ENCODE measurements at regions not wholly inside any gene's neighbourhood (a gene's known extent, or its start where the extent isn't known, plus 50 kb on each side); places are given as distances from the start of the nearest gene placed in this dataset.

DNA sequence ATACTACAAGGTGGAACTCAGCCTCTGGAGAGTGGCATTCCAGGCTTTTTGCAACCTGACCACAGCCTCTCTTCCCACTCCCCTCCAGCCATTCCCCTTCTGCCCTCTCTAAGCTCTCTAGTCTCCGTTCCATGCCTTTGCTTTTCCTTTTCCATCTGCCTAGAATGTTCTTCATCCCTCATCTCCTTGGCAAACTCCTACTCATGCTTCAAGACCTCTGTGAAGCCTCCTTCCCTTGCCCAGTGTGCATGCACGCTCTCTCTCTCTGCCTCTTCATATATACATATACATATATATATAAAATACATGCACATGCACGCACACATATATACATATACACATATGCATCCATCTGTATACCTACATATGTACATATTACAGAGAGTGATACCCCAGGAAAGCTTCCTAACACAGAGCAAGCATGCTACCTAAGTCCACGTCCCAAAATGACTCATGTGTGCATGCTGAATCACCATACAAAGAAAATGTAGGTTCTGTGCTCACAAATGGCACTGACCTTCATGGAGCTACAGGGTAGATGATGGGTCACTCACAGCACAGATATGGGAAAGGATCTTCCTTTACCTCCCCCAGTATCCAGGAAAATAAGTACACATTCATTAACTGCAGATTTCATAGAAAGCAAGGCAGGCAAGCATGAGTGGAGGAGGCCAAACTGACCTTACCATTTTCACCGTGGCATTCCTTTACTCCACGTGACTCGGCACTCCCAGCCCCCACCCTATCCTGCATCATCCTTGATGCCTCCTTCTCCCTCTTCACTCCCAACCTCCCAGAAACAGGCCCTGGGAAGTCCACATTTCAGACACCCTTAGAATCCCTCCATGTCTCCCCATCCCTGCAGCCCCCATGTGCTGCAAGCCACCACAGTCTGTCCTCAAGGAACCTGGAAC lies 238.4 kb upstream of the ZMIZ1 start:
- no peak for DNase-seq (ENCODE audit: extremely low spot score, unreplicated experiment)
- no peaks in the 10 kb centered on the region for H3K36me3 Mint-ChIP-seq (ENCODE audit: unreplicated experiment)
- peaks cover 4% of the 10 kb centered on the region for H3K9me3 Mint-ChIP-seq (ENCODE audit: unreplicated experiment)
- H3K4me1 Mint-ChIP-seq (ENCODE audit: unreplicated experiment) = peaks cover 15% of the 10 kb centered on the region
- TF ChIP-seq, protein P1, sequence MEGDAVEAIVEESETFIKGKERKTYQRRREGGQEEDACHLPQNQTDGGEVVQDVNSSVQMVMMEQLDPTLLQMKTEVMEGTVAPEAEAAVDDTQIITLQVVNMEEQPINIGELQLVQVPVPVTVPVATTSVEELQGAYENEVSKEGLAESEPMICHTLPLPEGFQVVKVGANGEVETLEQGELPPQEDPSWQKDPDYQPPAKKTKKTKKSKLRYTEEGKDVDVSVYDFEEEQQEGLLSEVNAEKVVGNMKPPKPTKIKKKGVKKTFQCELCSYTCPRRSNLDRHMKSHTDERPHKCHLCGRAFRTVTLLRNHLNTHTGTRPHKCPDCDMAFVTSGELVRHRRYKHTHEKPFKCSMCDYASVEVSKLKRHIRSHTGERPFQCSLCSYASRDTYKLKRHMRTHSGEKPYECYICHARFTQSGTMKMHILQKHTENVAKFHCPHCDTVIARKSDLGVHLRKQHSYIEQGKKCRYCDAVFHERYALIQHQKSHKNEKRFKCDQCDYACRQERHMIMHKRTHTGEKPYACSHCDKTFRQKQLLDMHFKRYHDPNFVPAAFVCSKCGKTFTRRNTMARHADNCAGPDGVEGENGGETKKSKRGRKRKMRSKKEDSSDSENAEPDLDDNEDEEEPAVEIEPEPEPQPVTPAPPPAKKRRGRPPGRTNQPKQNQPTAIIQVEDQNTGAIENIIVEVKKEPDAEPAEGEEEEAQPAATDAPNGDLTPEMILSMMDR (IDR thresholded peaks at IDR 0.05) = no peak
- H3K27me3 Mint-ChIP-seq (ENCODE audit: unreplicated experiment) = peaks cover 9% of the 10 kb centered on the region
- no peak overlapping the region for H3K4me3 Mint-ChIP-seq (ENCODE audit: unreplicated experiment)
- H3K27ac Mint-ChIP-seq (ENCODE audit: unreplicated experiment) = no peak overlapping the region

DNA sequence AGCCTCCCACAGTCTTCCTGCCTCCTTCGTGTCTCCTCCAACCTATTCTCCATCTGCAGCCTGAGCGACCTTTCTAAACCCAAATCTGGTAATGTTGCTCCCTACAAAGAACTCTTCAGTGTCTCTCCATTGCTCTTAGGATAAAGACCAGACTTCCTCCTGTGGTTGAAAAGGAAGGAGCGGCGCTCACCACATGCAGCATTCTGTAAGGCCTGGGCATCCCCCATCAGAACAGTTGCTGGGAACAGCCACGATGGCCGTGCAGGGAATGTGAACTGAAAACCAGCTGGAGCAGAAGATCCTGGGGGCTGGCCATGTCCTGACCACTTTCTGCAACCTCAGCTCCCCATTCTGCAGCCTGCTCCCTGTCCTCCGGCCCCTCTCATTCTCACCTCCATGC lies 237.8 kb upstream of the ZMIZ1 start:
- Mint-ChIP-seq H3K27me3 (ENCODE audit: unreplicated experiment) (peaks cover 13% of the 10 kb centered on the region), H3K4me3 (ENCODE audit: unreplicated experiment) (no peak overlapping the region)

DNA sequence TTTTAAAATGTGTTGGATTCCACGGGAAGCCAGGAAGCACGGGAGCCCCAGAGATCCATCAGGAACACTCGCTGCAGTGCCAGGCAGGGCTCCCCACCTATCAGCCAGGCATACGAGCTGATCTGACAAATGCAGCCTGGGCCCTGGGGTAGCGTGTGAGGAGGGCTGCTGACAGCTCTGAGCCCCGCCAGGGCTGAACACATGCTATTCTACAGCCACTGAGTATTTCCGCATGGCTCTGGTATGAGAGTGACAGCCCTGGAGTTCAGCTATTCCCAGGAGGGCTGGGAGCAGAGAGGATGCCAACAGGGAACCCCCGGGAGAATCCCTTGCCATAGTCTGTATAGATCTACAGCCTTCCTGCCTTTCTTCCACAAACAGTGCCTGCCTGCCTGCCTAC lies 237.3 kb upstream of the ZMIZ1 start:
- H3K9me3 Mint-ChIP-seq (ENCODE audit: unreplicated experiment) = peaks cover 4% of the 10 kb centered on the region
- H3K4me1 Mint-ChIP-seq (ENCODE audit: unreplicated experiment) = peaks cover 15% of the 10 kb centered on the region
- H3K4me3 Mint-ChIP-seq (ENCODE audit: unreplicated experiment) = no peak overlapping the region
- no peak for DNase-seq (ENCODE audit: extremely low spot score, unreplicated experiment)
- no peaks in the 10 kb centered on the region for H3K36me3 Mint-ChIP-seq (ENCODE audit: unreplicated experiment)
- no peak overlapping the region for H3K27ac Mint-ChIP-seq (ENCODE audit: unreplicated experiment)
- H3K27me3 Mint-ChIP-seq (ENCODE audit: unreplicated experiment) = peaks cover 16% of the 10 kb centered on the region
- TF ChIP-seq, protein P1 (IDR thresholded peaks at IDR 0.05) = no peak

More for the DNA sequence above, 237.8 kb upstream of the ZMIZ1 start:
- no peak overlapping the region for H3K27ac Mint-ChIP-seq (ENCODE audit: unreplicated experiment)
- peaks cover 4% of the 10 kb centered on the region for H3K9me3 Mint-ChIP-seq (ENCODE audit: unreplicated experiment)
- TF ChIP-seq, protein P1 (IDR thresholded peaks at IDR 0.05) = no peak
- H3K36me3 Mint-ChIP-seq (ENCODE audit: unreplicated experiment) = no peaks in the 10 kb centered on the region
- no peak for DNase-seq (ENCODE audit: extremely low spot score, unreplicated experiment)
- H3K4me1 Mint-ChIP-seq (ENCODE audit: unreplicated experiment) = peaks cover 15% of the 10 kb centered on the region

DNA sequence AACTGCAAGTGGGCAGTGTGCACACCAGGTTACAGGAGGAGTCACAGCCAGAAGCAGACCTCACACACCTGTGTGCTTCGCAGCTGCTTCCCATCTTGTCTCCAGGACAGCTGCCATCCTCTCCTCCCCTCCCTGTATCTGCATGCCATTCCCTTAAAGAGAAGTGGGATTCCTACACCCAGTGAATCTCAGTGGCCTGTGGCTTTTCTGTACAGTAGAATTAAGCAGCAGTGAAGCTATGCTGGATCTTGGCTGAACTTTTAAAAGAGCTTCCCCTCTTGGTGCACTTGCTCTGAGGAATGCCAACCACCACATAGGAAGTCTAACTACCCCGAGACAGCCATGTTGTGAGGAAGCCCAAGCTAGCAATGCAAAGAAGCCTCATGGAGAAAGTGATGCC lies 236.5 kb upstream of the ZMIZ1 start:
- H3K27me3 Mint-ChIP-seq (ENCODE audit: unreplicated experiment) = peaks cover 21% of the 10 kb centered on the region
- H3K36me3 Mint-ChIP-seq (ENCODE audit: unreplicated experiment) = no peaks in the 10 kb centered on the region
- peaks cover 4% of the 10 kb centered on the region for H3K9me3 Mint-ChIP-seq (ENCODE audit: unreplicated experiment)
- H3K4me1 Mint-ChIP-seq (ENCODE audit: unreplicated experiment) = peaks cover 15% of the 10 kb centered on the region
- TF ChIP-seq, protein P1 (IDR thresholded peaks at IDR 0.05) = no peak
- H3K4me3 Mint-ChIP-seq (ENCODE audit: unreplicated experiment) = no peak overlapping the region
- no peak overlapping the region for H3K27ac Mint-ChIP-seq (ENCODE audit: unreplicated experiment)
- no peak for DNase-seq (ENCODE audit: extremely low spot score, unreplicated experiment)

DNA sequence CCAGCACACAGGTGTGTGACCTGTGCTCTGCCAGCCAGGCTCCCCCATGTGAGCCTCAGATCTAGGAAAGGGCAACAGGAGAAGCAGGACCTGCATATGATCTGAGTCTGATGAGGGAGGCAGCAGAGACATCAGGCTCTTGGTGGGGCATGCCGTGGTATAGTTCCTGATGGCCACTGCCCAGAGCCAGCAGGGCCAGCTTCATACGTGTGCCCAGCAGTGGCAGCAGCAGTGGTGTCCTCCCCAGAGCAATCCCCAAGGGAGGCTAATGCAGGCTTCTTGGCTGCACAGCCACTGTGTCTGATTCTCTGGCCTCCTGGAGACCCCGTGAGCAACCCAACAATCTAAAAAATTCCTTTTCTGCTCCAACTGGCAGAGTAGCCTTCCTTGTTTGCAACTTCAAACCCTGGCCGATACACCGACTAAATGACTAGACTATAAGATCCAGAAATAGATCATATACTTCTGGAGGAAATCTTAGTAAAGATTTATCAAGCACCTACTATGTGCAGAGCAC lies 230.6 kb upstream of the ZMIZ1 start:
- no peak for DNase-seq (ENCODE audit: extremely low spot score, unreplicated experiment)
- Mint-ChIP-seq H3K4me3 (ENCODE audit: unreplicated experiment) (no peak overlapping the region), H3K9me3 (ENCODE audit: unreplicated experiment) (peaks cover 4% of the 10 kb centered on the region), H3K27ac (ENCODE audit: unreplicated experiment) (no peak overlapping the region), H3K36me3 (ENCODE audit: unreplicated experiment) (no peaks in the 10 kb centered on the region), H3K27me3 (ENCODE audit: unreplicated experiment) (peaks cover 51% of the 10 kb centered on the region), H3K4me1 (ENCODE audit: unreplicated experiment) (no peaks in the 10 kb centered on the region)
- TF ChIP-seq, protein P1 (IDR thresholded peaks at IDR 0.05) = no peak
